HG03103 (cell line): ENCODE measurements at regions not wholly inside any gene's neighbourhood (a gene's known extent, or its start where the extent isn't known, plus 50 kb on each side); places are given as distances from the start of the nearest gene placed in this dataset.

ENCODE experiments used
- ATAC-seq: cut with Tn5 transposase; IDR thresholded peaks from one replicate; pipeline ENCODE4 v1.9.1; 2021; ENCODE audit warnings: low read depth; ENCODE audit not compliant: unreplicated experiment

- ATAC-seq, result no peak
These were observed 50.3 kb upstream of the NFE2L2 start for GRCh38 chr2:177314722-177315264.

GRCh38 chr2:177315364-177315763, 50.8 kb upstream of the NFE2L2 start:
- ATAC-seq, result no peak

- ATAC-seq, result no peak
These were observed 52.2 kb upstream of the NFE2L2 start for GRCh38 chr2:177316756-177317155.

- ATAC-seq, result no peak
These were observed 52.9 kb upstream of the NFE2L2 start for GRCh38 chr2:177317443-177317842.

GRCh38 chr2:177317857-177318256, 53.3 kb upstream of the NFE2L2 start:
- no peak for ATAC-seq

- ATAC-seq, result no peak
These were observed 54.1 kb upstream of the NFE2L2 start for GRCh38 chr2:177318613-177319012.

- no peak for ATAC-seq
These were observed 56.1 kb upstream of the NFE2L2 start for GRCh38 chr2:177320596-177320995.

- ATAC-seq, result no peak
These were observed 58.3 kb upstream of the NFE2L2 start for GRCh38 chr2:177322801-177323261.

GRCh38 chr2:177324797-177325196, 60.3 kb upstream of the NFE2L2 start:
- no peak for ATAC-seq

GRCh38 chr2:177325554-177325953, 61.0 kb upstream of the NFE2L2 start:
- ATAC-seq, result no peak

- ATAC-seq, result no peak
These were observed 61.5 kb upstream of the NFE2L2 start for GRCh38 chr2:177326005-177326404.

- no peak for ATAC-seq
These were observed 62.1 kb upstream of the NFE2L2 start for GRCh38 chr2:177326591-177326990.

- ATAC-seq, result no peak
These were observed 62.5 kb upstream of the NFE2L2 start for GRCh38 chr2:177327009-177327408.

GRCh38 chr2:177328056-177328455, 63.5 kb upstream of the NFE2L2 start:
- ATAC-seq, result no peak

- no peak for ATAC-seq
These were observed 63.5 kb upstream of the AGPS start for GRCh38 chr2:177329064-177329463.

- no peak for ATAC-seq
These were observed 61.0 kb upstream of the AGPS start for GRCh38 chr2:177331466-177331997.

GRCh38 chr2:177332026-177332991, 60.3 kb upstream of the AGPS start:
- ATAC-seq, result peak; percentile 84

GRCh38 chr2:177332992-177333388, 59.6 kb upstream of the AGPS start:
- no peak for ATAC-seq

GRCh38 chr2:177334940-177335543, 57.5 kb upstream of the AGPS start:
- no peak for ATAC-seq

- ATAC-seq, result no peak
These were observed 56.6 kb upstream of the AGPS start for GRCh38 chr2:177335917-177336450.

GRCh38 chr2:177338177-177338721, 54.3 kb upstream of the AGPS start:
- no peak for ATAC-seq
